SK-N-SH (cell line): ENCODE measurements at regions not wholly inside any gene's neighbourhood (a gene's known extent, or its start where the extent isn't known, plus 50 kb on each side); places are given as distances from the start of the nearest gene placed in this dataset.

ENCODE experiments used
- CTCF ChIA-PET: fragments of 300-600, 350-600 bp; formaldehyde crosslinking; extraction: SDS; loops from one replicate; lab custom pipeline; 2021; lab: Yijun Ruan, JAX
- POLR2A ChIA-PET: fragments of 350-600 bp; sonication (Branson Sonifier 250); formaldehyde crosslinking; extraction: SDS; loops from one replicate; lab custom pipeline; 2020; ENCODE audit warnings: antibody characterized with exemption, inconsistent platforms; lab: Yijun Ruan, JAX
- DNase-seq: peaks from one replicate; pipeline ENCODE4 v3.0.0; 2012
- H2AFZ ChIP-seq: fragments of 200-600 bp; sonication (generic); 2 replicates; pipeline ENCODE4 v1.8.1; 2016; ENCODE audit warnings: antibody characterized with exemption, mild to moderate bottlenecking, low read depth
- H3F3A ChIP-seq: fragments of 200-600 bp; sonication (generic); replicated peaks from 2 replicates; pipeline ENCODE3; 2016; ENCODE audit warnings: antibody characterized with exemption, mild to moderate bottlenecking; ENCODE audit not compliant: insufficient read depth
- H3K27ac ChIP-seq, 2 experiments: fragments of 200-500 bp in 1 of 2; fragments of 200-600 bp in 1 of 2; sonication (Bioruptor generic) in 1 of 2; sonication (generic), shearing (Covaris generic) in 1 of 2; 2 replicates each; pipeline versions ENCODE4 v1.5.1 to v1.6.1; 2014 to 2016; ENCODE audit warnings: low read depth in 2 of 2, inconsistent platforms in 1 of 2, low read length in 1 of 2, mild to moderate bottlenecking in 1 of 2, mixed read lengths in 1 of 2
- H3K27me3 ChIP-seq: fragments of 200-600 bp; sonication (generic), shearing (Covaris generic); 2 replicates; pipeline ENCODE4 v1.6.1; 2016; ENCODE audit warnings: mixed run types; ENCODE audit not compliant: insufficient read depth
- H3K36me3 ChIP-seq, 2 experiments: fragments of 200-500 bp in 1 of 2; fragments of 200-600 bp in 1 of 2; sonication (Bioruptor generic) in 1 of 2; sonication (generic) in 1 of 2; replicated peaks in 1 of 2; 2 replicates each; pipeline versions ENCODE3 to v1.5.1; 2014 to 2016; ENCODE audit warnings: low read length in 1 of 2, mild to moderate bottlenecking in 1 of 2; ENCODE audit not compliant: insufficient read depth in 2 of 2, control insufficient read depth in 1 of 2
- H3K4me1 ChIP-seq, 2 experiments: fragments of 200-500 bp in 1 of 2; fragments of 200-600 bp in 1 of 2; sonication (Bioruptor generic) in 1 of 2; sonication (generic), shearing (Covaris generic) in 1 of 2; 2 replicates each; pipeline versions ENCODE4 v1.5.1 to v1.6.1; 2014 to 2016; ENCODE audit warnings: low read depth in 1 of 2, low read length in 1 of 2, mixed run types in 1 of 2; ENCODE audit not compliant: insufficient read depth in 2 of 2, control insufficient read depth in 1 of 2
- H3K4me2 ChIP-seq: fragments of 200-600 bp; sonication (generic), shearing (Covaris generic); 2 replicates; pipeline ENCODE4 v1.6.1; 2017; ENCODE audit warnings: mixed run types
- H3K4me3 ChIP-seq, 2 experiments: fragments of 200-500 bp in 1 of 2; fragments of 200-600 bp in 1 of 2; sonication (Bioruptor generic) in 1 of 2; sonication (generic), shearing (Covaris generic) in 1 of 2; 2 replicates each; pipeline versions ENCODE4 v1.5.1 to v1.8.1; 2014 to 2016; ENCODE audit warnings: low read depth in 2 of 2, inconsistent platforms in 1 of 2, low read length in 1 of 2, mild to moderate bottlenecking in 1 of 2, mixed read lengths in 1 of 2, moderate library complexity in 1 of 2
- H3K79me2 ChIP-seq: fragments of 200-600 bp; sonication (generic); 2 replicates; pipeline ENCODE4 v1.8.1; 2017; ENCODE audit warnings: mild to moderate bottlenecking; ENCODE audit not compliant: insufficient read depth
- H3K9ac ChIP-seq: fragments of 200-600 bp; sonication (generic); 2 replicates; pipeline ENCODE4 v1.6.1; 2017; ENCODE audit warnings: mixed run types
- H3K9me2 ChIP-seq: fragments of 200-600 bp; sonication (generic); 2 replicates; pipeline ENCODE4 v1.6.1; 2017; ENCODE audit warnings: mixed run types
- H3K9me3 ChIP-seq: fragments of 200-600 bp; sonication (generic); 2 replicates; pipeline ENCODE4 v1.6.1; 2017; ENCODE audit warnings: mixed run types, mild to moderate bottlenecking, moderate library complexity
- H4K20me1 ChIP-seq: fragments of 200-600 bp; sonication (generic); 2 replicates; pipeline ENCODE4 v1.6.1; 2017; ENCODE audit warnings: mild to moderate bottlenecking, mixed run types; ENCODE audit not compliant: insufficient read depth
- CTCF ChIP-seq: fragments of 200-600 bp; sonication (generic); IDR thresholded peaks from 2 replicates; pipeline ENCODE4 v1.6.1; 2017; ENCODE audit warnings: antibody characterized with exemption, mild to moderate bottlenecking, moderate library complexity
- EP300 ChIP-seq, 2 experiments: IDR thresholded peaks; 2 replicates each; pipeline versions ENCODE4 v1.4.0 to v1.6.1; 2012; ENCODE audit warnings: borderline replicate concordance in 1 of 2, low read depth in 1 of 2, low read length in 1 of 2
- FOSL2 ChIP-seq: IDR thresholded peaks from 2 replicates; pipeline ENCODE4 v1.4.0; 2012; ENCODE audit warnings: low read depth, mild to moderate bottlenecking, moderate library complexity, borderline replicate concordance
- FOXJ3 ChIP-seq: sonication (generic); formaldehyde crosslinking; IDR thresholded peaks from 2 replicates; pipeline ENCODE4 v1.5.1; 2020; ENCODE audit warnings: mild to moderate bottlenecking, missing genetic modification reagents
- FOXM1 ChIP-seq: IDR thresholded peaks from 2 replicates; pipeline ENCODE4 v1.4.0; 2012; ENCODE audit warnings: low read depth, mild to moderate bottlenecking
- GABPA ChIP-seq: IDR thresholded peaks from 2 replicates; pipeline ENCODE4 v1.4.0; 2012; ENCODE audit warnings: low read depth, mild to moderate bottlenecking
- JUND ChIP-seq: IDR thresholded peaks from 2 replicates; pipeline ENCODE4 v1.4.0; 2012
- MAX ChIP-seq: IDR thresholded peaks from 2 replicates; pipeline ENCODE4 v1.4.0; 2012; ENCODE audit warnings: low read depth
- MXI1 ChIP-seq: IDR thresholded peaks from 2 replicates; pipeline ENCODE4 v1.6.1; 2012; ENCODE audit warnings: mild to moderate bottlenecking, low read depth, low read length, improper control_type of control experiment
- NFIC ChIP-seq: IDR thresholded peaks from 2 replicates; pipeline ENCODE4 v1.4.0; 2012; ENCODE audit warnings: borderline replicate concordance
- POLR2AphosphoS5 ChIP-seq: IDR thresholded peaks from 2 replicates; pipeline ENCODE4 v1.6.1; 2012; ENCODE audit warnings: low read depth, low read length
- RAD21 ChIP-seq: IDR thresholded peaks from 2 replicates; pipeline ENCODE4 v1.6.1; 2012; ENCODE audit warnings: mild to moderate bottlenecking, low read length
- RCOR1 ChIP-seq: fragments of 150-350 bp; IDR thresholded peaks from 2 replicates; pipeline ENCODE4 v1.6.1; 2017; ENCODE audit warnings: antibody characterized with exemption, low read length
- SIN3A ChIP-seq: IDR thresholded peaks from 2 replicates; pipeline ENCODE4 v1.6.1; 2012; ENCODE audit warnings: low read depth, mild to moderate bottlenecking, low read length, moderate library complexity, borderline replicate concordance
- TCF12 ChIP-seq: IDR thresholded peaks from 2 replicates; pipeline ENCODE4 v1.4.0; 2012
- WGBS: methylation state at CpG from one replicate; pipeline ENCODE4 v1.1.6; 2017; ENCODE audit warnings: low lambda C conversion rate; 5-methylcytosine and 5-hydroxymethylcytosine counted together
- TF ChIP-seq, protein P1 (sequence below): IDR thresholded peaks from 2 replicates; pipeline ENCODE4 v1.4.0; 2012; ENCODE audit warnings: low read depth, borderline replicate concordance
- TF ChIP-seq, protein P2 (sequence below): IDR thresholded peaks from 2 replicates; pipeline ENCODE4 v1.6.1; 2012; ENCODE audit warnings: mild to moderate bottlenecking, low read depth, low read length, moderate library complexity
- TF ChIP-seq, protein P3 (sequence below): fragments of 150-350 bp; IDR thresholded peaks from 2 replicates; pipeline ENCODE4 v1.6.1; 2016; ENCODE audit warnings: mild to moderate bottlenecking, low read depth, low read length

GRCh38 chr5:112063856-112064255 is 306.9 kb upstream of the NREP start:
- H3K9ac ChIP-seq: no peak overlapping the region
- H3K4me3 ChIP-seq: no peak overlapping the region
- H3K4me1 ChIP-seq: peaks cover 4 to 34% of the 10 kb centered on the region in 2 experiments; a peak in 3 of 4 replicates
- H3K27ac ChIP-seq: peak overlapping the region in 1 of 2 experiments; percentile 90; a peak in 3 of 4 replicates
- no peaks in the 10 kb centered on the region for H4K20me1 ChIP-seq
- DNase-seq: peak; percentile 7
- H3K9me3 ChIP-seq: no peaks in the 10 kb centered on the region
- TF ChIP-seq CTCF: no peak
- peak; percentile 1; the same call in 1 of the 2 replicates for TF ChIP-seq RAD21
- no peaks in the 10 kb centered on the region for H3K9me2 ChIP-seq
- ChIA-PET POLR2A (no interaction called here), CTCF (interaction anchor here (0.6 to 1.3 kb wide), 2 partner anchors 15 to 622 kb away, joined by 3 read pairs; no protein-coding TSS in a partner anchor)
- H3K4me2 ChIP-seq: no peak overlapping the region
- H3K27me3 ChIP-seq: no peaks in the 10 kb centered on the region
- H3K36me3 ChIP-seq: no peaks in the 10 kb centered on the region
- H2AFZ ChIP-seq: no peak overlapping the region; the same call in 1 of the 2 replicates
- WGBS: 41% methylated on average over 1 of the region's 1 CpG
- H3K79me2 ChIP-seq: no peaks in the 10 kb centered on the region
- H3F3A ChIP-seq: no peaks in the 10 kb centered on the region

GRCh38 chr5:112063191-112063590 is 306.2 kb upstream of the NREP start:
- Histone ChIP-seq H3K4me3 (no peak overlapping the region), H3F3A (no peaks in the 10 kb centered on the region), H3K9me2 (no peaks in the 10 kb centered on the region), H3K4me1 (peaks cover 4 to 34% of the 10 kb centered on the region in 2 experiments; a peak in 3 of 4 replicates), H4K20me1 (no peaks in the 10 kb centered on the region), H3K27me3 (no peaks in the 10 kb centered on the region), H2AFZ (no peak overlapping the region), H3K27ac (peak overlapping the region in 1 of 2 experiments; percentile 90; a peak in 2 of 4 replicates), H3K9ac (no peak overlapping the region), H3K79me2 (no peaks in the 10 kb centered on the region), H3K36me3 (no peaks in the 10 kb centered on the region), H3K9me3 (no peaks in the 10 kb centered on the region), H3K4me2 (no peak overlapping the region)
- DNase-seq: no peak
- WGBS: 82% methylated on average over 2 of the region's 2 CpGs
- ChIA-PET POLR2A (no interaction called here), CTCF (interaction anchor here (0.6 to 1.3 kb wide), 2 partner anchors 15 to 621 kb away, joined by 3 read pairs; no protein-coding TSS in a partner anchor)
- no peak for TF ChIP-seq JUND
- no peak for TF ChIP-seq TCF12
- TF ChIP-seq EP300 (IDR thresholded peaks at IDR 0.05; ENCODE audit: borderline replicate concordance in 1 of 2, low read depth in 1 of 2, low read length in 1 of 2): no peak
- TF ChIP-seq MXI1: no peak
- no peak for TF ChIP-seq NFIC
- TF ChIP-seq MAX: no peak
- no peak for TF ChIP-seq GABPA
- no peak for TF ChIP-seq RCOR1
- TF ChIP-seq FOXM1: no peak
- no peak for TF ChIP-seq FOSL2
- TF ChIP-seq, protein P1, sequence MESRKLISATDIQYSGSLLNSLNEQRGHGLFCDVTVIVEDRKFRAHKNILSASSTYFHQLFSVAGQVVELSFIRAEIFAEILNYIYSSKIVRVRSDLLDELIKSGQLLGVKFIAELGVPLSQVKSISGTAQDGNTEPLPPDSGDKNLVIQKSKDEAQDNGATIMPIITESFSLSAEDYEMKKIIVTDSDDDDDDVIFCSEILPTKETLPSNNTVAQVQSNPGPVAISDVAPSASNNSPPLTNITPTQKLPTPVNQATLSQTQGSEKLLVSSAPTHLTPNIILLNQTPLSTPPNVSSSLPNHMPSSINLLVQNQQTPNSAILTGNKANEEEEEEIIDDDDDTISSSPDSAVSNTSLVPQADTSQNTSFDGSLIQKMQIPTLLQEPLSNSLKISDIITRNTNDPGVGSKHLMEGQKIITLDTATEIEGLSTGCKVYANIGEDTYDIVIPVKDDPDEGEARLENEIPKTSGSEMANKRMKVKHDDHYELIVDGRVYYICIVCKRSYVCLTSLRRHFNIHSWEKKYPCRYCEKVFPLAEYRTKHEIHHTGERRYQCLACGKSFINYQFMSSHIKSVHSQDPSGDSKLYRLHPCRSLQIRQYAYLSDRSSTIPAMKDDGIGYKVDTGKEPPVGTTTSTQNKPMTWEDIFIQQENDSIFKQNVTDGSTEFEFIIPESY: no peak
- no peak for TF ChIP-seq FOXJ3 (CRISPR knock-in tag)
- TF ChIP-seq, protein P2, sequence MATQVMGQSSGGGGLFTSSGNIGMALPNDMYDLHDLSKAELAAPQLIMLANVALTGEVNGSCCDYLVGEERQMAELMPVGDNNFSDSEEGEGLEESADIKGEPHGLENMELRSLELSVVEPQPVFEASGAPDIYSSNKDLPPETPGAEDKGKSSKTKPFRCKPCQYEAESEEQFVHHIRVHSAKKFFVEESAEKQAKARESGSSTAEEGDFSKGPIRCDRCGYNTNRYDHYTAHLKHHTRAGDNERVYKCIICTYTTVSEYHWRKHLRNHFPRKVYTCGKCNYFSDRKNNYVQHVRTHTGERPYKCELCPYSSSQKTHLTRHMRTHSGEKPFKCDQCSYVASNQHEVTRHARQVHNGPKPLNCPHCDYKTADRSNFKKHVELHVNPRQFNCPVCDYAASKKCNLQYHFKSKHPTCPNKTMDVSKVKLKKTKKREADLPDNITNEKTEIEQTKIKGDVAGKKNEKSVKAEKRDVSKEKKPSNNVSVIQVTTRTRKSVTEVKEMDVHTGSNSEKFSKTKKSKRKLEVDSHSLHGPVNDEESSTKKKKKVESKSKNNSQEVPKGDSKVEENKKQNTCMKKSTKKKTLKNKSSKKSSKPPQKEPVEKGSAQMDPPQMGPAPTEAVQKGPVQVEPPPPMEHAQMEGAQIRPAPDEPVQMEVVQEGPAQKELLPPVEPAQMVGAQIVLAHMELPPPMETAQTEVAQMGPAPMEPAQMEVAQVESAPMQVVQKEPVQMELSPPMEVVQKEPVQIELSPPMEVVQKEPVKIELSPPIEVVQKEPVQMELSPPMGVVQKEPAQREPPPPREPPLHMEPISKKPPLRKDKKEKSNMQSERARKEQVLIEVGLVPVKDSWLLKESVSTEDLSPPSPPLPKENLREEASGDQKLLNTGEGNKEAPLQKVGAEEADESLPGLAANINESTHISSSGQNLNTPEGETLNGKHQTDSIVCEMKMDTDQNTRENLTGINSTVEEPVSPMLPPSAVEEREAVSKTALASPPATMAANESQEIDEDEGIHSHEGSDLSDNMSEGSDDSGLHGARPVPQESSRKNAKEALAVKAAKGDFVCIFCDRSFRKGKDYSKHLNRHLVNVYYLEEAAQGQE: no peak
- no peak for TF ChIP-seq POLR2AphosphoS5
- TF ChIP-seq, protein P3, sequence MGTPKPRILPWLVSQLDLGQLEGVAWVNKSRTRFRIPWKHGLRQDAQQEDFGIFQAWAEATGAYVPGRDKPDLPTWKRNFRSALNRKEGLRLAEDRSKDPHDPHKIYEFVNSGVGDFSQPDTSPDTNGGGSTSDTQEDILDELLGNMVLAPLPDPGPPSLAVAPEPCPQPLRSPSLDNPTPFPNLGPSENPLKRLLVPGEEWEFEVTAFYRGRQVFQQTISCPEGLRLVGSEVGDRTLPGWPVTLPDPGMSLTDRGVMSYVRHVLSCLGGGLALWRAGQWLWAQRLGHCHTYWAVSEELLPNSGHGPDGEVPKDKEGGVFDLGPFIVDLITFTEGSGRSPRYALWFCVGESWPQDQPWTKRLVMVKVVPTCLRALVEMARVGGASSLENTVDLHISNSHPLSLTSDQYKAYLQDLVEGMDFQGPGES: no peak
- no peak for TF ChIP-seq SIN3A
